ENCODE measurements at regions not wholly inside any gene's neighbourhood (a gene's known extent, or its start where the extent isn't known, plus 50 kb on each side); places are given as distances from the start of the nearest gene placed in this dataset.

DNA sequence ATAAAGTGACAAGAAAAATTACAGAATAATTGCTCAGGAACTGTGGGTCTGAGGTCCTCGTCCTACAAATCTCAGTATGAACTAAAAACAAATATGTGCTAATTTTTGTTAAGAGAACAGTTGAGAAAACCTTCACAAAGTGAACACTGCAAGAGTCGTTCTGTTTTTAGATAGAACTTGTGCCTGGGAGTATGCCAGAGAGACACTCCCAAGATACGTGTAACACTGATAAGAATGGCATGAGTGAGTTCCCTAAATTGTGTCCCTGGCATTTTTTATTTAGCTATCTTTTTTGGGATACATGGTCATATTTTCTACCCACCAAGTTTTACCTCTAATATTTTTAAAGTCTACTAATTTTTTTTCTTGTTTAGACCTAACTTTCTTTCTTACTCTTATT, 860.0 kb upstream of the NR2F2 start:
- TF ChIP-seq, protein P1, sequence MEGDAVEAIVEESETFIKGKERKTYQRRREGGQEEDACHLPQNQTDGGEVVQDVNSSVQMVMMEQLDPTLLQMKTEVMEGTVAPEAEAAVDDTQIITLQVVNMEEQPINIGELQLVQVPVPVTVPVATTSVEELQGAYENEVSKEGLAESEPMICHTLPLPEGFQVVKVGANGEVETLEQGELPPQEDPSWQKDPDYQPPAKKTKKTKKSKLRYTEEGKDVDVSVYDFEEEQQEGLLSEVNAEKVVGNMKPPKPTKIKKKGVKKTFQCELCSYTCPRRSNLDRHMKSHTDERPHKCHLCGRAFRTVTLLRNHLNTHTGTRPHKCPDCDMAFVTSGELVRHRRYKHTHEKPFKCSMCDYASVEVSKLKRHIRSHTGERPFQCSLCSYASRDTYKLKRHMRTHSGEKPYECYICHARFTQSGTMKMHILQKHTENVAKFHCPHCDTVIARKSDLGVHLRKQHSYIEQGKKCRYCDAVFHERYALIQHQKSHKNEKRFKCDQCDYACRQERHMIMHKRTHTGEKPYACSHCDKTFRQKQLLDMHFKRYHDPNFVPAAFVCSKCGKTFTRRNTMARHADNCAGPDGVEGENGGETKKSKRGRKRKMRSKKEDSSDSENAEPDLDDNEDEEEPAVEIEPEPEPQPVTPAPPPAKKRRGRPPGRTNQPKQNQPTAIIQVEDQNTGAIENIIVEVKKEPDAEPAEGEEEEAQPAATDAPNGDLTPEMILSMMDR (IDR thresholded peaks at IDR 0.05): no peak
- TF ChIP-seq ZFX (IDR thresholded peaks at IDR 0.05; ENCODE audit: borderline replicate concordance): no peak
- no peak overlapping the region for H3K27ac ChIP-seq

DNA sequence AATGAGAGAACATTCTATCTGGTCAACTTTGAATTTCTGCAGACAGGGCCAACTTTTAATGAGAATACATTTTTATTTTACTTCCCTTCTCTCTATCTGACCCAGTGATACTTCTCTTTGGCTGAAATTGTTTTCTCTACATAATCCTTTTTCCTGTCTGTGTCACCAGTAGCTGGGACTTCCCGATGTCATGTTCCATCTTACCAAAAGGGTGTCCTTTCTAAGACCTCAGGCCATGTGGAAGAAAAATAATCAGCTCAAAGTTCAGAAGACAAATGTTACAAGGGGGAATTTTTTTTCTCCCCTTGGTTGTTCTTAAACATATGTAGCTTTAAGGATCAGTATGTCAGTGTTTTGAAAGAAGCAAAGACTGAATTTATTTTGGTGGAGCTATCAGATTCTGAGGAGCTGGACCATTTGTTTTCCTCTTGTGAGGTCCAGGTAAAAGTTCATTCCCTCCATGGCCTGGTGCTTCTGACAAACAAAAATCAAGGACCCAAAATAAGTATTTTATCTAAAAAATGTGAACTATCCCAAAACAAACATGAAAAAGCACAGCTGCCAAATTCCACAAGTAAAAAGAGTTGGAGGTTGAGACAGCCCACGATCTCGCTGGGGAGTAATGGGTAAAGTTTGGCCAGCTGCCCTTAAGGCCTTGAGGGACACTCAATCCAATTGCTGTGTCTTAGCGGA, 859.4 kb upstream of the NR2F2 start:
- no peak overlapping the region for H3K27ac ChIP-seq
- TF ChIP-seq, protein P1 (IDR thresholded peaks at IDR 0.05): no peak
- no peak for TF ChIP-seq ZFX (IDR thresholded peaks at IDR 0.05; ENCODE audit: borderline replicate concordance)

DNA sequence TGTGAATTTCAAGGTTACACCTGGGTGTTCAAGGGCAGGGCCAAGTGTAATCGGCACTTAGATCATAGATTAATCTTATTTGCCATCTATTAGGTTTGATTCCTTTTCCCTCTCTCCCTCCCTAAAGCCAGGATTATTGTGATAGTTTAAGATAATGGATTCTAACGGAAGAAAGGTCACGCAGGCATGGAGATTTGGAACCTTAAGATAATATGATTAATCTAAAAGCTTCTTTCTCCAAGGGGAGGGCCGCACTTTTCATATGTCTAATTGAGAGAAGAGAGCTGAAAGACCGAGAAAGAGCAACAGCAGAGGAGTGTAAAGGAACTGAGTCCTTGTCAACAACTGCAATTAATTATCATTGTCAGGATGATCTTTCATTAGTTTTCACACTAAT, 858.8 kb upstream of the NR2F2 start:
- TF ChIP-seq, protein P1 (IDR thresholded peaks at IDR 0.05): no peak
- TF ChIP-seq ZFX (IDR thresholded peaks at IDR 0.05; ENCODE audit: borderline replicate concordance): no peak
- no peak overlapping the region for H3K27ac ChIP-seq

DNA sequence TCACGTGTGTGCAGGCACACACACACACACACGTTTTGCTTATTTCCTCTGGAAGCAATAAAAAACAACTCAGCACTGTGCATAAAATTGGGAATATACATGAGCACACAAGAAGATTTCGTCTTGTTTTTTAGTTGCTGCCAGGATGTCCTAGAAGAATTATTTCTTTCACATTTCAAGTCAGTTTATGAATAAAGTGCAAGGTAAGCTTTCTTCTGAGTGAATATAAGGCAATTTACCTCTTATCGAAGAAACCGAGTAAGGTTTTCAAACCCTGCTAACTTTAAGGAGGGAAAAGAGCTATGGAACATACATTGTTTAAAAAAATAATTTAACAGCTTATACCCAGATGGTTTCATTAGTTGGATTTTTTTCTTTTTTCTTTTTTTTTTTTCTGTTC, 855.4 kb upstream of the NR2F2 start:
- H3K27ac ChIP-seq: no peak overlapping the region
- TF ChIP-seq ZFX (IDR thresholded peaks at IDR 0.05; ENCODE audit: borderline replicate concordance): no peak
- TF ChIP-seq, protein P1 (IDR thresholded peaks at IDR 0.05): no peak

DNA sequence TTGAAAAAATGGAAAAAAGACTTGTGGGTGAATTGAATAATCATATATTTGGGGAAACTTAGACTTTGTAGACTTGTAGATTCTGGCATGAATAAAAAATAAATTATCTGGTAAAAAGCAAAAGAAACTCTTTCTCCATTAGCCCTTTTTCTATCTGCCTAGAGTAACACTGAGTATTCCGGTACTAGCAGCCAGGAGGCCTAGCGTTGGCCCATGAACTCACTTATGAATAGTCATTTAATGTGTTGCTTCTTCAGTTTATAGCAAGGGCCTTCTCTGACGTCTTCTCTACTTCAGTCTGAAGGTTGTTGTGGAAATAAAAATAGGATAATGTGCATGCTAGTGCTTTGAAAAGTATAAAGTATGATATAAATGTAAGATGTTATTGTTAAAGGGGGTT, 851.2 kb upstream of the NR2F2 start:
- TF ChIP-seq, protein P1 (IDR thresholded peaks at IDR 0.05): no peak
- TF ChIP-seq ZFX (IDR thresholded peaks at IDR 0.05; ENCODE audit: borderline replicate concordance): no peak
- no peak overlapping the region for H3K27ac ChIP-seq

DNA sequence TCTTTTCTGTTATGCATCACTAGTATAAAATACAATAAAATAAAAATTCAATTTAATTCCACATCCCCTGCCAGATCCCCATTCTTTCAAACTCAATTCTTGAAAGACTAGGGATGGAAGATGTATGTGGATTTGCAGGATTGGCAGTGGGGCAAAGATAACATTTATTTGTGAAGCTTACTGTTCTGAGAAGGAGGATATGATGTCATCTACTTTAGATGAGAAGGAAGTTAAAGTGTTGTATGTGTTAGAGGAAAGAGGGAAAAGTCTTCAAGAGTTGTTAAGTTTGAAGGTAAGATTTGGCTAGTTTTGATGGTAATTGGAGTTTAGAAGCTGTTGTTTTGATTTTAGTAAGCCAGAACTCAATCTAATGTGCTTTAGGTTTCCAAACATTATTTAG, 845.1 kb upstream of the NR2F2 start:
- TF ChIP-seq, protein P1 (IDR thresholded peaks at IDR 0.05): no peak
- TF ChIP-seq ZFX (IDR thresholded peaks at IDR 0.05; ENCODE audit: borderline replicate concordance): no peak
- H3K27ac ChIP-seq: no peak overlapping the region

DNA sequence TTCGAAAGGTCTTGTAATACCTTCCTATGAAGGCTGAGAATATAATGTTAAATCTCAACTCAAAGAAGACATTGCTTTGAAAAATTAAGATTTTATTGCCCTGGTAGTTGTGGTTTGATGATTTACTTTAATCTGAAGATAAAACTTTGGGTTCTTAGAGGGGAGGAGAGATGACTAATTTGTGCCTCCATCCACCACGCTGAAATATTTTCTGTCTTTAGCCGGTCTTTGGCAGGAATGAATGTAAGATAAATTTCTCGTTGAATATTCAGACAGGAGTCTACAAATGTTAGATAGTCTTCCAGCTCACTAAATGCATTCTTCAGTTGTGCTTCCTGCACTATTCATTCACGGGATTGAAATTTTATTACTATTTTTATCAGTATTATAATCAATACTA, 844.3 kb upstream of the NR2F2 start:
- TF ChIP-seq ZFX (IDR thresholded peaks at IDR 0.05; ENCODE audit: borderline replicate concordance): no peak
- TF ChIP-seq, protein P1 (IDR thresholded peaks at IDR 0.05): no peak

More for the DNA sequence above, 844.3 kb upstream of the NR2F2 start:
- no peak overlapping the region for H3K27ac ChIP-seq

Data from 22Rv1 (cell line).